HG03060 (cell line): ENCODE measurements at regions not wholly inside any gene's neighbourhood (a gene's known extent, or its start where the extent isn't known, plus 50 kb on each side); places are given as distances from the start of the nearest gene placed in this dataset.

ENCODE experiments used
- ATAC-seq: cut with Tn5 transposase; IDR thresholded peaks from one replicate; pipeline ENCODE4 v1.9.1; 2021; ENCODE audit warnings: low read depth, moderate number of reproducible peaks; ENCODE audit not compliant: unreplicated experiment

DNA sequence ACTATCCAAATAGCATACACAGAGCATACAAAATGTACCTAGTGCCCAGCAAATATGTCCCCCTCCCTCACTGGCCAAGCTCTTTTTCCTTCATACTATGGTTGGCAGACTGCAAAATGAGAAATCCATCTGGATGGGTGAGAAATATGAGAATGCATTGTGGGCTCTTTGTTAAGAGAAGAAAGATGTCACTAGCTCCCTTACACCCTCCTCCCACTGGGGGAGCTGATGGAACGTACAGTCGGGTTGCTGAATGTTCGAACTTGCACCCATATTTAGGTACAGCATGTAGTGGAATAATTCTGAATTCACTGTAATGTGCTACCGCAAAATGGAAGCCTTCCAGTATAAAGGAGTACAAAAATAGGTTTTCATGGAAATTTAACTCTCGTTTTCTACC, 377.4 kb downstream of the GRIN2B start:
- ATAC-seq, result no peak

DNA sequence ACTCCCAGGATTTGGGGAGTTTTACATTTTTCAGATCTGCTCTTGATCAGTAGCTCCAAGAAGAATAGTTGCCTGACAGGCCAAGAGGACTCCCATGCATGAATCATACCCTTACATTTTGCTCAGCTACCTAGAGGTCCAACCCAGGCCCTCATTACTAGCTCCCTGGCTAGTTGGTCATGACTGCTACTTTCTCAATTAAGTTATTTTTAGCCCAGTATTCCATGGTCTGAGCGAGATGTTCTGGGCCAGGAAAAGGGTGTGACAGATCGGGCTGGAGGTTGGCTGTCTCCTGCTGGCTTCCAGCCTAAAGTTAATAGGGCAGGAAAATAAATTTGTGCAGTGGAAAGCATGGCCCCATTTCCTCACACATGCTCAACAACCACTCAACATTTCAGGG, 379.2 kb downstream of the GRIN2B start:
- no peak for ATAC-seq

GRCh38 chr12:13599176-13599575, 382.2 kb downstream of the GRIN2B start:
- ATAC-seq, result no peak

GRCh38 chr12:13597837-13598236, 383.6 kb downstream of the GRIN2B start:
- no peak for ATAC-seq

DNA sequence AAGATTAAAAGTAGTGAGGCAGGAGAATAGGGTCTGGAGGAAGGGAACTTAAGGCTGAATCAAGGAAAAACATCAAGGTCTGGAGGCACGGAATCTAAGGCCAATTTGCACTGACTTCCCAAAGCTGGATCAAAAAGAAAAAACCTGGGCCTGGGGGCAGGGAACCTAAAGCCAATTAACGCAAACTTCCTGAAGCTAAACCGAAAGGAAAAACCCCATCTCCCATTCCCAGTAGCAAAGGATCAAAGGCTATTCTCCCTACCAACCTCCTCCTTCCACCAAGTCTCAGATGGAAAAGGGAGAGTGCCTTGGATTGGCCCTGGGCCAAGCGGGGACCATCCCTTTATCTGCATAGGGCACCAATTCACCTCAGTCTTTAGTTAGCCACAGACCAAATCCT, 384.2 kb downstream of the GRIN2B start:
- no peak for ATAC-seq

DNA sequence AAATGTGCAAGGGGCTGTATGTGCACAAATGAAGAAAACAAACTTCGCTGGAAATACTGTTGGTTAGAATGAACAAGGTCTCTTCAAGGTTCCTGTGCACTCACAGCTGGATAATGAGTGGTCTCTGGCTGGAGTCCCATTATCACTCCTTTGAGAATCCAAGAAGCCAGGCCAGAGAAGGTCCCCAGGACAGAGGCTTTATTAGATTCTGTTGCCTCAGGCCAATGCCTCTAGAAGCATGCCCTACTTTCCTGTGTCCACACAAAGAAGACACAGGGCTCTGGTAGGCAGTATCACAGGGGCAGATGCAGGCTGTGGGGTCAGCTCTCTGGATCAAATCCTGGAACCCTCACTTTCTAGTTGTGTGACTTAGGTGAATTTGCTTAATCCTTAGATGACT, 384.7 kb downstream of the GRIN2B start:
- no peak for ATAC-seq

GRCh38 chr12:13595536-13596443, 385.6 kb downstream of the GRIN2B start:
- ATAC-seq, result no peak

GRCh38 chr12:13594731-13595514, 386.5 kb downstream of the GRIN2B start:
- no peak for ATAC-seq

- no peak for ATAC-seq
These were observed 389.1 kb downstream of the GRIN2B start for GRCh38 chr12:13592063-13592942.

- no peak for ATAC-seq
These were observed 389.9 kb downstream of the GRIN2B start for GRCh38 chr12:13591488-13591887.

- no peak for ATAC-seq
These were observed 390.3 kb downstream of the GRIN2B start for GRCh38 chr12:13591059-13591458.

- ATAC-seq, result no peak
These were observed 392.0 kb downstream of the EMP1 start for GRCh38 chr12:13588574-13588973.

GRCh38 chr12:13587721-13588390, 391.3 kb downstream of the EMP1 start:
- no peak for ATAC-seq

DNA sequence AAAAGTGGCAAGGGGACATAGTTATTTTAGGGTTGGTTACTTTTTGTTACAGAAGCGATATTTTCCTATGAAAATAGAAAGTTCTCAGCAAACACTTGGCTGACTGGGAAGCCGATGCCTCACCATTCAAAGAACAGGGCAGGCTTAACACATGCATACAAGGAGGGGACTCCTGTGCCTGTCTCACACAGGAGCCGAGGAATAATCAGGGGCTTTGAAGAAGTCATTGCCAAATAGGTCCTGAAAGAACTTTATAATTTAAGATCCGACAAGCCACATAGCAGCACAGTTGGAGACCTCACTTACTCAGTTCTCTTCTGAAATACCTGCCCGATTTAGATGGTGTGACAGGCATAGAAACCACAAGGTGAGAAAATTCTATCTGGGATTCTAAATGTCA, 389.8 kb downstream of the EMP1 start:
- no peak for ATAC-seq

- no peak for ATAC-seq
These were observed 388.0 kb downstream of the EMP1 start for GRCh38 chr12:13584541-13584940.

DNA sequence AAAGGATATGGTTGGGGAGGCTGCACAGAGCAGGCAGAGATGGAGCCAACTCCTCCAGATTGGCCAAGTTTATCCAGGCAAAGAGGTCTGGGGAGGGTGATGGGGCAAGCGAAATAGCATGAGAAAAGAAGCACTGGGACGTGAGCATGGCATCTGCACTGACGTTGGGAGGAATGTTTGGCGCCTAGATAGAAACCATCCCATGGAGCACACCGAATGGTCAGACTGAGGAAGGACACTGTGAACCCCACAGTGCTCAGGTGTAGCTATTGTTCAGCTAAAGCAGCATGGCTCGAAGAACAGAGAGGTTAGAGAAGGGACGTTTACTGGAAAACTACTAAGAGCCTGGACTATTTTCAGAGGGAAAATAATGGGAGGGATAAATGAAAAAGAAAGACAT, 387.1 kb downstream of the EMP1 start:
- no peak for ATAC-seq

DNA sequence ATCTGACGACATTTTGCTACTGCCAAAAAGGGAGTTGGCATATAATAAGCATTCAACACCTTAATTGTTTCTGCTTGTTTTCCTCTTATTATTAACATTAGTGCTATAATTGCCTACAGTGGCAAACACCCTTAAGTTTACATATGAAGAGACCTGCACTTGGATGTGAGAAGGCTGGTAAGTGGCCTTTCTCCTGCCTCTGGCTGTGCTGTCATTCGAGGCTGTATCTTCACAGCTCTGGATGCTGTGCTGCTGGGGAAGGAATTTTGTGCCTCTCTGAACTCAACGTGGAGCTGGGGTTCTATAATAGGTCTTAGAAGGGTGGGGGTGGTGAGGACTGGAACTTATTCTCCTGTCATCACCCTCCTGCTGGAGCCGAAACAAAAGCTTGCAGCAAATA, 385.9 kb downstream of the EMP1 start:
- ATAC-seq, result no peak

DNA sequence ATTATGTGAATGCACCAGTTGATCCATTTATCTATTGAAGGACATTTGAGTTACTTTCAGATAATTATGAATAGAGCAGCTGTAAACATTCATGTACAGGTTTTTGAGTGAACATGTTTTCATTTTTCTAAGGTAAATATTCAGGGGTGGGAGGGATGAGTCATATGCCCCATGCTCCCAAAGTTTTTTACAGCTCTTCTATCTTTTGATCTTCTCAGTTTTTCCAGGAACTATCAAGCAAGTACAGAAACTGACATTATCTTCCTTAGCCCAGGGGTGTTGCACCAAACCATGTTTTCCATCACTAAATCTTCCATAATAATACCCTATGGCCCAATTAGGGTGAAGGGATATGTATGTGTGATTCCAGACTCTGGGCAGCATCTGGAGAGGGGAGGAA, 384.5 kb downstream of the EMP1 start:
- no peak for ATAC-seq

DNA sequence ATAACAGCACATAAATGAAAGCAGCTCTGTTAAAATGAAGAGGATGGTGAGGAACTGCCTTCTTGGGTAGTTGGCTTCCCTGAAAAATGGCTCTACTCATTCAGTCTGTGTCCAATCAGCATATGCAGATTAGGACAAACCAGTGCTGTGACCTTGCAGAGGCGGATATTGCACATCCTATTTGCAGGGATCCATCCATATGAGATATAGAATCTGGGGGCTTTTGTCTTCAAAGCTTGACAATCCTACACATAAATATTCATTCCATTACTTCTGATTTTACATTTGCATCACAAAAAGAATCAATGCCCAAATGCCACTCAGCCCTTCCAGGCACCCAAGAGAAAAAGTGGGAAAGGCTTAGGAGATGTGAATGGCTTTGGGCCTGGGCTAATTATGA, 383.7 kb downstream of the EMP1 start:
- no peak for ATAC-seq

GRCh38 chr12:13576935-13577500, 380.5 kb downstream of the EMP1 start:
- ATAC-seq, result no peak
